CD4-positive, alpha-beta T cell treated with Interleukin-4 for 1 hour (primary cell): ENCODE measurements at regions not wholly inside any gene's neighbourhood (a gene's known extent, or its start where the extent isn't known, plus 50 kb on each side); places are given as distances from the start of the nearest gene placed in this dataset.

Source experiments
- DNase-seq, 2 donors: peaks; one replicate each; pipeline ENCODE4 v3.0.0-alpha.2; 2020 to 2022

- DNase-seq = no peak
Observed at GRCh38 chr9:82161876-82162275, 173.3 kb downstream of the SPATA31D1 start.

- no peak for DNase-seq
Observed at GRCh38 chr9:82164159-82164558, 175.6 kb downstream of the SPATA31D1 start.

- DNase-seq = no peak
Observed at GRCh38 chr9:82167296-82167695, 178.7 kb downstream of the SPATA31D1 start.

GRCh38 chr9:82168585-82168984, 180.0 kb downstream of the SPATA31D1 start:
- no peak for DNase-seq

- DNase-seq = no peak
Observed at GRCh38 chr9:82170866-82171265, 182.3 kb downstream of the SPATA31D1 start.

GRCh38 chr9:82171271-82171670, 182.7 kb downstream of the SPATA31D1 start:
- DNase-seq = no peak

- DNase-seq = no peak
Observed at GRCh38 chr9:82180711-82181110, 192.1 kb downstream of the SPATA31D1 start.

- DNase-seq = no peak
Observed at GRCh38 chr9:82183181-82183860, 194.7 kb downstream of the SPATA31D1 start.

- no peak for DNase-seq
Observed at GRCh38 chr9:82184524-82184923, 196.0 kb downstream of the SPATA31D1 start.

- no peak for DNase-seq
Observed at GRCh38 chr9:82188817-82189216, 200.2 kb downstream of the SPATA31D1 start.

GRCh38 chr9:82191082-82191770, 202.7 kb downstream of the SPATA31D1 start:
- DNase-seq = no peak

- no peak for DNase-seq
Observed at GRCh38 chr9:82192211-82192610, 203.6 kb downstream of the SPATA31D1 start.

- no peak for DNase-seq
Observed at GRCh38 chr9:82196622-82197441, 208.3 kb downstream of the SPATA31D1 start.

GRCh38 chr9:82201196-82201595, 212.6 kb downstream of the SPATA31D1 start:
- DNase-seq = no peak

GRCh38 chr9:82202808-82203207, 214.2 kb downstream of the SPATA31D1 start:
- no peak for DNase-seq

- DNase-seq = no peak
Observed at GRCh38 chr9:82206490-82206889, 217.9 kb downstream of the SPATA31D1 start.

GRCh38 chr9:82206946-82207345, 218.4 kb downstream of the SPATA31D1 start:
- DNase-seq = no peak

GRCh38 chr9:82208741-82209450, 220.3 kb downstream of the SPATA31D1 start:
- DNase-seq = no peak

GRCh38 chr9:82209797-82210470, 221.4 kb downstream of the SPATA31D1 start:
- DNase-seq = no peak

- DNase-seq = no peak
Observed at GRCh38 chr9:82212885-82213284, 224.3 kb downstream of the SPATA31D1 start.

GRCh38 chr9:82216435-82216834, 227.9 kb downstream of the SPATA31D1 start:
- no peak for DNase-seq

- no peak for DNase-seq
Observed at GRCh38 chr9:82223442-82223841, 234.9 kb downstream of the SPATA31D1 start.
